ENCODE measurements at regions not wholly inside any gene's neighbourhood (a gene's known extent, or its start where the extent isn't known, plus 50 kb on each side); places are given as distances from the start of the nearest gene placed in this dataset.

GRCh38 chr5:155418960-155419579 is 405.5 kb downstream of the KIF4B start:
- DNase-seq (ENCODE audit: low spot score) = no peak

DNA sequence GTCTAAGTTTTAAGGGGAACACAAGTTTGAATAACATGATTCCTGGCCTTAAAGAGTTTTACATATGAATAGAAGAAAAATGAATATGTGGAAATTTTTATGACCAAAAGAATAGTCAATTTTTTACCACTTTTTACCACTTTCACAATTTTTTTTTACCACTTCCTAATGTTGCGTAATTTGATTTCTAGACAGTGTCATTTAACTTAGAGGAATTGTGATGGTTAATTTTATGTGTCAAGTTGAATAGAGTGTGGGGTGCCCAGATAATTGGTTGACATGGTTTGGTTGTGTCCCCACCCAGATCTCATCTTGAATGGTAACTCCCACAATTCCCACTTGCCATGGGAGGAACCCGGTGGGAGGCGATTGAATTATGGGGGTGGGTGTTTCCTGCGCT is 416.6 kb downstream of the KIF4B start:
- DNase-seq (ENCODE audit: low spot score) = no peak

DNA sequence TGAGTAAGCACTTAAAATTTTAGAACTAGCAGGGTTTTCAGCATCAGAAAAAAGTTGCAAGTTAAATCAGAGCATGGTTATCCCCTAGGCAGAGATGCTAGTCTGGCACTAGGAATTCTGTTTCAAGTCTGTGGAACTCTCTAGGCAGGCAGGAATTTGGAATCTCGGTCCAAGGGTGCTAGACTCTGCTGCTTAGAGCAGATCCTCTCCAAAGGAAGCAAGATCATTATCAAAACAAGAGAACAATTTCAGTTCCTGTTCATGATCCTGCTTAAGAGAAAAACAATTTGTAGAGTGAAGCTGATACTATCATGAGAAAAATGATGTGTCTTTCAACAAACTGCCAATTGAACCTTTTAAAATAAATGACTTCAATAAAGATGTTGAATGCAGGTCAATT is 420.7 kb downstream of the KIF4B start:
- DNase-seq (ENCODE audit: low spot score) = no peak

GRCh38 chr5:155434681-155435080 is 421.1 kb downstream of the KIF4B start:
- DNase-seq (ENCODE audit: low spot score) = no peak

- no peak for DNase-seq (ENCODE audit: low spot score)
Measured at GRCh38 chr5:155441849-155442248, 428.3 kb downstream of the KIF4B start.

DNA sequence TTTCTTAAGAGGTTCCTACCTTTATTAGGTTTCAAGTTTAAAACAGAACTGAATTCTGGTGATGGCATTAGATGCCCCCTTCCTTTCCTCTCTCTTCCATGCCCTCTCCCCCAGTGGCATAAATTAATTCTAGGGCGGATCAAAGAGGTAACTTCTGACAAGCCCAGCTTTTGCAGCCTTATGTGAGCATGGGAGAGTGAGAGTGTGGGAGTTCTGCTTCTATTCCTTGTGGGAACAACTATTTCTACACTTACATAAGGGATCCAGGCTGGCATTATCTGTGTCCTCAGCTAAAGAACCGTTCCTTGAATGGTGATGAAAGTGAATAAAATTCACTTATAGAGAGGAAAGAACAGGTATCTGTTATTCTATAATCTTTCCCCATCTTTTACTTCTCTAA is 437.6 kb downstream of the KIF4B start:
- DNase-seq (ENCODE audit: low spot score) = no peak

DNA sequence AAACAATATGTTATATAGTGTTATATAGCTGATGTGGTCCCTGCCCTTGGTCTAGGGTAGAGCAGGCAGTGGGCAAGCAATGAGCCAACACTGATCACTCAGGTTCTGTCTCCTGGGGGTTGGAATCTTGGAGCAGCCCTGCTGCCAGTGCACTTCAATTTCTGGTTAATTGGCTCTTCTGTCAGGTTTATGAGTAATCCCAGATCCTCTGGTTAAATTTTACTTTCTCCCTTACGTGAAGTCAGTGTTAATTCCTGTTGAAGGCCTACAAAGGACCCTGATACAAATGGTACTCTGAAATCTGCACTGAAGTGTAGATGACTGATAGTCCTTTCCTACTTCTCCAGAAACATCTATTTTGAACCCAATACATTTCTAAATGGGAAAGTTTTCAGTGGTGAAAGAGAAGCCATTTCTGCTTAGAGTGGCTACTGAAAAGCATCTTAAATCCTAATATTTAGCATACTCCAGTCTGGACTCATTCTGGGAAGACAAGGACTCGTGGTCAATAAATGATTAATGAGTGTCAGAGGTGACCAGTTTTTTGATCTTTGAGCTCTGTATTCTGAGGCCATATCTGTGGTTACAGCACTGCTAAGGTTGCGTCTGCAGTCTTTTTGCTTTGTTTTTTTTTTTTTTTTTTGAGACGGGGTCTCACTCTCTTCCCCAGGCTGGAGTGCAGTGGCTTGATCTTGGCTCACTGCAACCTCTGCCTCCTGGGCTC is 442.4 kb downstream of the KIF4B start:
- no peak for DNase-seq (ENCODE audit: low spot score)

DNA sequence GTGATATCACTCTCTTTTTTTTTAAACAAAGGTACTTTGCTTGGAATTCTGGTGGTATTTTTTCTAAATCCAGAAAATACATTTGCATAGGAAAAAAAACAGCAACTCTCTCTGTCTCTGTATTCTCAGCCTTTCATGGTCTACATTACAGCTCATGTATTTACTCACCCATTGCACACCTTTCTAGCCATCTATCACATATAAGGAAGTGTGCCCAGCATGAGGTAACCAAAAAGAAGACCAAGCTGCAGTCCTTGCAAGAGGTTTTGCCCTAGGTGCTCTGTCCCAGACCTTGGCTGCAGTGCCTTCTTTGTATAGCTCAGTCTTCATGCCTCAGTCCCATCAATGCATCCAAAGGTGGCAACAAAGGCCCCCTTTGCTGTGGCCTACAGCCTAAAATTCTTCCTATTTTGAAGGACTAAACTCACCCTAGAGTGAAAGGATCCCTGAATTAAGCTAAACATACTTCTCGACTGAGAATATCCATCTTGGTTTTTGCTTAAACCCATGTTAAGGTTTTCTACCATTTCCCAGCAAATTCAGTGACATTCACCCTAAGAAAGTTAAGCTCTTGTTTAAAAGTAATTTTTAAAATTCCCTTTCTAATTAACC is 446.4 kb downstream of the KIF4B start:
- DNase-seq (ENCODE audit: low spot score) = no peak

DNA sequence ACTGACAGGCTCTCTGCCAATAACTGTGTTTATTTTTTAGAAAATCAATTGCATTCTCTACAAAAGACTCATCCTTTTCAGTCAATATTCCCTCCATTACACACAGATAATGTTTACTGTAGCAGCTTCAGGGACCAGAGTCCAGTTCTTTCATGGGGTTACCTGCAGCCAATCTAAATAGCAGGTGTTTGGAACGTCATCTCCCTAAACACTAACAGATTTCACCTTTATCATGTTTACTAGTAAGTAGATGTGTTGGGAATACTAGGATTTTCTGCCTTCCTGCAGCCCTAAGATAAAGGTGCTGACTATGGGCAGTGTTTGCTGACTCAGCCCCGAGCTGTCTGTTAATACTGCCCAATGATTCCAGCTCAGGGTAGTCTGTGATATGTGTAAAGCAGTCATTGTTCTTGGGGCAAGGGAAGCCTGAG is 447.0 kb downstream of the KIF4B start:
- no peak for DNase-seq (ENCODE audit: low spot score)

DNA sequence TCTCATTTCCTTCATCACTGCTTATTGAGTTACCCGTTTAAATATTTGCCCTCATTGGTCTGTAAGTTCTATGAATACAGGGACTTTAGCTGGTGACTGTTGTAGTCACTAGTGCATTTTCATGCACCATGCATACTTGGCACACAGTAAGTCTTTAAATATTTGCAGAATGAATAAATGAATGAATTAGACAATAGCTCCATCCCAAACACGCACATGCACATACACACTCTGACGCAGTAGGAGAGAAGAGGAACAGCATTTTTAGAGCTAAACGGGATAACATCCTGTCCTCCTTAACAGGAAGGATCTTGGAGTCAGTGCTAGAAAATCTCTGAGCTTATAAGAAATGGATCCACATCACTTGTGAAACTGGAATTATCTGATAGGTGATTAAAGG is 447.7 kb downstream of the KIF4B start:
- no peak for DNase-seq (ENCODE audit: low spot score)

DNA sequence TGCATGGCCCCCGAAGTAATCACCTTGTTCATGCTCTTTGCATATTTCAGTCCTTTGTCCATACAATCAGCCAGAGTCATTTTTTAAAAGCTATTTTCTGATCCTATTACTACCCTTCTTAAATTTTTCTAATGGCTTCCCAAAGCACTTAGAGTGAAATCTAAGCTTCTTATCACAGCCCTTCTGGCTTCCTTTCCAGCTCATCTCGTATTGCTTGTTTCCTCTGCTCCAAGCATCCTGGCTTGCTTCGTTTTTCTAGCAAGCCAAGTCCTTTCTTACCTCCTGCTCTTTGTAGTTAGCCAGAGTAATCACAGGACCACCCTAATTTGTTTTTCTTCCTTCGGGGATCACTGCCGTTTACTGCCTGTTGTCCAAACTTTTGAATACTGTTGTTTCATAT is 453.3 kb downstream of the KIF4B start:
- DNase-seq (ENCODE audit: low spot score) = no peak

GRCh38 chr5:155471027-155471426 is 457.5 kb downstream of the KIF4B start:
- no peak for DNase-seq (ENCODE audit: low spot score)

DNA sequence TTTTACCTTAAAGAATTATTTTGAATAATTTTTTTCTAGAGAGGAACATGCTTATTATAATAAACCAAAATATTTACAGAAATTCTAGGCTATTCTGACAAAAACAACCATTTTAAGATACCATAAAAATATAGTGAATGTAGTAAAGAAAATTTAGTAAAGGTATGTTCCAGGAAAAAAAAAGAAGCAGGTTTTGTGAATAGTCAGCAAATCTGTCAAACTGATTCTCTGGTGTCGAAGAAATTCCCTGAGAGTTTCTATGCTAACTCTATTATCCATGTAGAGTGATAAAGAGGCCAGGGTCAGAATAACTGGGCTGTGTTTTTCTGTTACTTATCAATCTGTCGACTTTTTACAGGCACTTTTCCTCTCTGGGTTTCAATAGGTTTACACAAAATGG is 459.2 kb downstream of the KIF4B start:
- no peak for DNase-seq (ENCODE audit: low spot score)

- DNase-seq (ENCODE audit: low spot score) = peak; percentile 17
Measured at GRCh38 chr5:155475318-155475717, 461.8 kb downstream of the KIF4B start.

- DNase-seq (ENCODE audit: low spot score) = no peak
Measured at GRCh38 chr5:155480731-155481131, 467.2 kb downstream of the KIF4B start.

DNA sequence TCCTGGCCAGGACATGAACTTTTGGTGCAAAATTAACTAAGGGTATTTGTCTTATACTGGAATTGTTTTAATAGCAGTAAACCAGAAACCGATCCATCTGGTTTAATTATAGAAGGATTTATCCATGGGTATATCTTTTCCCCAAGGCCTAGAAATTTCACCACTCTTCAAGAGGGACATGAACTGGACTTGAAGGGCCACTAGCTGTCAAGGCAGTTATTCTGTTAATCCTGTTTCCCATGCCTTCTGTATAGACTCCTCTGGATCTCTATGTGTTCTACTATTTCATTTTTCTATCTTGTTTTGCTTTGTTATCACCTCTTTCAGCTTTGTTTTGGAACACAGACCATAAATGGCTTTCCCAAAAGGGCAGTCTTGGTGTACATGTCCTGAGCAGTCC is 467.6 kb downstream of the KIF4B start:
- no peak for DNase-seq (ENCODE audit: low spot score)

DNA sequence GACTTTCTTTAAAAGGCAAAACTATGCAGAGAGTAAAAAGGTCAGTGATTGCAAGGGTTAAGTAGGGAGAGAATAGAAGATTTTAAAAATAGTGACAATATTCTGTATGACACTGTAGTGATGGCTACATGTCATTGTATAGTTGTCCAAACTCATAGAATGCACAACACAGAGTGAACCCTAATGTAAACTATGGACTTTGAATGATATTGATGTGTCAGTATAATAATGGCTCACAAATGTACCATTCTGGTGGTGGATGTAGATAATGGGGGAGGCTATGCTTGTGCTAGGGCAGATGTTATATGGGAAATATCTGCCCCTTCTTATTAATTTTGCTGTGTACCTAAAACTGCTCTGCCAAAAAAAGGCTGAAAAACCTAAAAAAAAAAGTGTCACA is 468.9 kb downstream of the KIF4B start:
- no peak for DNase-seq (ENCODE audit: low spot score)

DNA sequence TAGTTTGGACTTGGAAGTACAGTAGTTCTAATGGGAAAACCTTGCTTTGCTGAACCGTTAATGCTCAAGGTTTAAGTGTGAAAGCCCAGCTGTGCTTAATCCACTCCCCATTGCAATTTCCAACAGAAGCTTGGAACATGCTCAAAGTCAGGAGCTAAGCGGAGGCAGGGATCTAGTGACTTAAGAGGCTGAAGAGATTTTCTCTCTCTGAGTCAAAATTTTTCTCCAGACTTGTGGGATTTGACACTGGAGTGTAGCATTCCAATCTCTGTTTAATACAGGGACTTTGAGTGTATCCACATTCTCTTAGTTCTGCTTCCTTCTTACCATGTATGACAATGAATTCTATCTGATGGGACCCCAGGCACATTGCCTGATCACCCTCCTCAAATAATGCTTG is 471.8 kb downstream of the KIF4B start:
- DNase-seq (ENCODE audit: low spot score) = no peak

- no peak for DNase-seq (ENCODE audit: low spot score)
Measured at GRCh38 chr5:155489949-155490348, 476.4 kb downstream of the KIF4B start.

- no peak for DNase-seq (ENCODE audit: low spot score)
Measured at GRCh38 chr5:155492191-155492590, 478.6 kb downstream of the KIF4B start.

DNA sequence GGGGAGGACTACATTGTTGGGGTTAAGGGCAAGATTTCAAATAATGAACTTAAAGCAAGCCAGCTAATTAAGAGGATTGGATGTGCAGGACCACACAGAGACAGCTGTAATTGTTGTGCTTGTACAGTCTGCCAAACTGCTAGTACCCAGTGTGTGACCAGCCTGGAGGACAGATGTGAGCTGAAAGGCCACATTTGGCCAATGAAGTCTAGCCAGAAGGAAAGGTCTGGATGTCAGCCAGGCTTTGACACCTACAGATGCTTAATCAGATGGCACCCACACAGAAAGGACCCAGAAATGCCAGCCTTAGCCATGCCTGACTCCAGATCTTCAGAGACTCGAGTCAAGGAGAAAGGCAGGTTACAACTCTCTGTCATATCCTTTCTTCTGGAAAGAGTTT is 491.1 kb downstream of the KIF4B start:
- DNase-seq (ENCODE audit: low spot score) = no peak

DNA sequence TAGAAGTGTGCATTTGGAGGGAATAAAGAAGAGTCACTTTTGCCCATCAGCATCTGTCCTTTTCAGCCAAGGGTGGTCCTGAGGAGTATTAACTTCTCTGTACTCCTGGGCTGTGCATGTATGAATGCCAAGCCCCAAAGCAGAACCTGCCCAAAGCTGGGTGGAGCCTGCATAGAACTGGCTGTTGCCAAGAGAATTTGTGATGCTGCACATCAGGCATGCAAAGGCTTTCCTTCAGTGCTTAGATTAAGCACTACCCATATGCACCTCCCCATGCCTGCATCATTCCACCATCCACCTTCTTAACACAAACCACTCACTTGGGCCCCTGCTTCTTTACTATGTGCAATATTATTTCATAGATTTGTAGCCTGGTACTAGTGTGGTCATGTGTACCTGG is 493.8 kb downstream of the KIF4B start:
- DNase-seq (ENCODE audit: low spot score) = no peak

- no peak for DNase-seq (ENCODE audit: low spot score)
Measured at GRCh38 chr5:155508673-155509072, 495.1 kb downstream of the KIF4B start.

DNA sequence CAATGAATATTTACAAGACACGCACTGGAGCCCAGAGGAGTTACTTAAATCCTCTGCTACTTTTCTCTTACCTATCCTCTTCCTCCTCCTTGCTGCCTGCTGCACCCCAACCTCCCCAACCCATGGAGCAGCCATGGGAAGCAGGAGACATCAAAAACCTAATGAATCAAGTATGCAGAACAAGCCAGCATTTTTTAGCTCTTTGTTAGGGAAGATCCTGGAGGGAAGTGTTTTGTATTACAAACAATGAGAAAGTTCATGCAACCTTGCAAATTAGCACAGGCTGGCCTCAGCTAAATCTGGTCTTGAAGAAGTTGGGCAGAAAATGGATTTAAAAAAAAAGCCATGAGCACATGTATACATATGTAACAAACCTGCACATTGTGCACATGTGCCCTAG is 498.8 kb downstream of the KIF4B start:
- DNase-seq (ENCODE audit: low spot score) = peak; percentile 22

Measured in iPS-NIHi11 (cell line).